ENCODE measurements at regions not wholly inside any gene's neighbourhood (a gene's known extent, or its start where the extent isn't known, plus 50 kb on each side); places are given as distances from the start of the nearest gene placed in this dataset.

- TF ChIP-seq TCF7L2 (IDR thresholded peaks at IDR 0.05; ENCODE audit: low read depth, low read length) = no peak
- TF ChIP-seq CTCF (IDR thresholded peaks at IDR 0.05) = no peak
- TF ChIP-seq POLR2AphosphoS5 (IDR thresholded peaks at IDR 0.05; ENCODE audit: low read depth, low read length) = no peak
Observed at GRCh38 chr21:27954543-27955165, 987.8 kb upstream of the ADAMTS5 start.
